ENCODE measurements at regions not wholly inside any gene's neighbourhood (a gene's known extent, or its start where the extent isn't known, plus 50 kb on each side); places are given as distances from the start of the nearest gene placed in this dataset.

DNA sequence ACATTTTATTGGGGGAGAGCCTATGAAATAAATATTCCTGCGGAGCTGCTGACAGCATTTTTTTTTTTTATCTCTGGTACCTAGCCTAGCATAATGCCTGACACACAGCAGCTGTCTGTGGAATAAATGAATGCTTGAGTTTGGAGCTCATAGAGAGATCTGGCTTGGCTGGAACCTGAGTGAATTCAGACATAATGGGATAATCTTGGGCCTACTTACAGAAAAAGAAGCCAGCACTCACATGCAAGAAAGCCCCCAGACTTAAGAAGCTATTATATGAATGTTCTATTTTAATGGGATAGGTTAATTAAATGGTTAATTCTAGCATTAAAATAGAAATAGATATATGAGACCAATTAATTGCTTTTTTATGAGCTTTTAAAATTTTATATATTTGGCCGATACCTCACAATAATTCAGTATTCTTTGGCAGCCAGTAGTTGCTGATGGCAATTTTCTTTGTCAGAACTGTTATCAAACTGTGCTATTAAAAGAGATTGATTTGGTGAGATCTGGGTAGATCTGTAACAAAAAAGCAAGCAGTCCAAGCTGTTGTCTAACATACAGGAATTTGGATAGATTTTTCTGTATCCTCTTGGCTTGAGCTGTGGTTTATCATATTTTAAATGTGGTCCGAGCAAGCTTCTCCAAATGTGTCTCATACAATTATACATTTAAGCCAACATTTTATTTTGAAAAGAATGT, 654.2 kb downstream of the PCDH7 start:
- DNase-seq (ENCODE audit: low read depth in 1 of 2, low spot score in 2 of 2) (no peak), FAIRE-seq (no peak)
- Histone ChIP-seq H4K20me1 (replicated peaks in 1 of 2; ENCODE audit: control insufficient read depth in 1 of 2, insufficient read depth in 2 of 2, low read length in 2 of 2) (no peaks in the 10 kb centered on the region), H3K9me3 (ENCODE audit: insufficient read depth in 2 of 2, low read depth in 1 of 2, low read length in 1 of 2) (peaks cover 0 to 4% of the 10 kb centered on the region in 2 experiments; a peak in 2 of 4 replicates), H4K5ac (ENCODE audit: insufficient read length, low read depth, low read length) (no peak overlapping the region), H3K79me2 (ENCODE audit: control insufficient read depth in 1 of 2, insufficient read depth in 2 of 2, low read length in 2 of 2) (no peaks in the 10 kb centered on the region), H3K4me1 (replicated peaks in 1 of 4; ENCODE audit: control insufficient read depth in 3 of 4, insufficient read depth in 4 of 4, low read length in 3 of 4) (no peaks in the 10 kb centered on the region), H3K23ac (ENCODE audit: insufficient read length) (no peak overlapping the region), H3K79me1 (ENCODE audit: low read depth, low read length) (no peaks in the 10 kb centered on the region), H2BK120ac (replicated peaks; ENCODE audit: low read depth, low read length) (no peak overlapping the region), H3K27ac (ENCODE audit: low read depth, low read length) (no peak overlapping the region), H2BK20ac (ENCODE audit: low read length) (no peak overlapping the region), H3K4me2 (ENCODE audit: insufficient read depth in 1 of 2, low read depth in 2 of 2, low read length in 2 of 2) (no peak overlapping the region), H3K4me3 (ENCODE audit: extremely low read depth in 1 of 4, insufficient read depth in 2 of 4, low read depth in 3 of 4, low read length in 4 of 4) (no peak overlapping the region), H3K4ac (replicated peaks; ENCODE audit: insufficient read length, low read depth, low read length) (no peak overlapping the region), H2AK5ac (ENCODE audit: low read depth, low read length) (no peak overlapping the region), H2AFZ (ENCODE audit: low read length) (no peak overlapping the region), H3K27me3 (replicated peaks in 1 of 4; ENCODE audit: control insufficient read depth in 3 of 4, extremely low read depth in 1 of 4, insufficient read depth in 3 of 4, low read length in 3 of 4) (no peaks in the 10 kb centered on the region), H3K36me3 (ENCODE audit: control insufficient read depth in 2 of 4, insufficient read depth in 4 of 4, low read length in 3 of 4) (no peaks in the 10 kb centered on the region), H3K23me2 (ENCODE audit: low read depth, low read length) (no peaks in the 10 kb centered on the region), H4K8ac (ENCODE audit: extremely low read depth, insufficient read depth, low read length) (no peak overlapping the region), H4K91ac (replicated peaks; ENCODE audit: insufficient read length, low read length) (no peak overlapping the region), H3K14ac (ENCODE audit: insufficient read length) (no peak overlapping the region), H2BK12ac (ENCODE audit: low read depth, low read length) (no peak overlapping the region), H3K9ac (replicated peaks in 1 of 4; ENCODE audit: extremely low read depth in 1 of 4, low read depth in 3 of 4, low read length in 3 of 4) (no peak overlapping the region), H3K56ac (replicated peaks; ENCODE audit: insufficient read length, low read depth, low read length) (no peak overlapping the region), H2BK5ac (ENCODE audit: low read depth, low read length) (no peak overlapping the region), H2BK15ac (ENCODE audit: low read length) (no peak overlapping the region), H3K18ac (ENCODE audit: extremely low read depth, low read length) (no peak overlapping the region)
- ChIA-PET POLR2A (ENCODE audit: partially characterized antibody) (no interaction called here), CTCF (ENCODE audit: partially characterized antibody) (interaction anchor here (0.6 to 0.7 kb wide), 2 partner anchors 33 to 329 kb away, joined by 3 read pairs; no protein-coding TSS in a partner anchor)
- no peak for TF ChIP-seq CREB1 (IDR thresholded peaks at IDR 0.05)
- TF ChIP-seq POU5F1 (IDR thresholded peaks at IDR 0.05; ENCODE audit: low read depth, low read length) = no peak
- TF ChIP-seq JUN (IDR thresholded peaks at IDR 0.05; ENCODE audit: low read depth, low read length) = no peak
- TF ChIP-seq, protein P1, sequence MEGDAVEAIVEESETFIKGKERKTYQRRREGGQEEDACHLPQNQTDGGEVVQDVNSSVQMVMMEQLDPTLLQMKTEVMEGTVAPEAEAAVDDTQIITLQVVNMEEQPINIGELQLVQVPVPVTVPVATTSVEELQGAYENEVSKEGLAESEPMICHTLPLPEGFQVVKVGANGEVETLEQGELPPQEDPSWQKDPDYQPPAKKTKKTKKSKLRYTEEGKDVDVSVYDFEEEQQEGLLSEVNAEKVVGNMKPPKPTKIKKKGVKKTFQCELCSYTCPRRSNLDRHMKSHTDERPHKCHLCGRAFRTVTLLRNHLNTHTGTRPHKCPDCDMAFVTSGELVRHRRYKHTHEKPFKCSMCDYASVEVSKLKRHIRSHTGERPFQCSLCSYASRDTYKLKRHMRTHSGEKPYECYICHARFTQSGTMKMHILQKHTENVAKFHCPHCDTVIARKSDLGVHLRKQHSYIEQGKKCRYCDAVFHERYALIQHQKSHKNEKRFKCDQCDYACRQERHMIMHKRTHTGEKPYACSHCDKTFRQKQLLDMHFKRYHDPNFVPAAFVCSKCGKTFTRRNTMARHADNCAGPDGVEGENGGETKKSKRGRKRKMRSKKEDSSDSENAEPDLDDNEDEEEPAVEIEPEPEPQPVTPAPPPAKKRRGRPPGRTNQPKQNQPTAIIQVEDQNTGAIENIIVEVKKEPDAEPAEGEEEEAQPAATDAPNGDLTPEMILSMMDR (IDR thresholded peaks at IDR 0.05; ENCODE audit: control extremely low read depth in 1 of 3, insufficient read depth in 1 of 3, low read depth in 1 of 3, low read length in 3 of 3) = no peak
- no peak for TF ChIP-seq CHD1 (IDR thresholded peaks at IDR 0.05; ENCODE audit: low read depth, low read length)
- TF ChIP-seq CBX5 (IDR thresholded peaks at IDR 0.05; ENCODE audit: low read depth, low read length) = no peak
- no peak for TF ChIP-seq ASH2L (IDR thresholded peaks at IDR 0.05; ENCODE audit: low read length)
- no peak for TF ChIP-seq EGR1 (IDR thresholded peaks at IDR 0.05; ENCODE audit: borderline replicate concordance, low read depth, low read length)
- TF ChIP-seq, protein P2, sequence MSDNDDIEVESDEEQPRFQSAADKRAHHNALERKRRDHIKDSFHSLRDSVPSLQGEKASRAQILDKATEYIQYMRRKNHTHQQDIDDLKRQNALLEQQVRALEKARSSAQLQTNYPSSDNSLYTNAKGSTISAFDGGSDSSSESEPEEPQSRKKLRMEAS (IDR thresholded peaks at IDR 0.05) = no peak
- no peak for TF ChIP-seq PHF8 (conservative IDR thresholded peaks at IDR 0.05; ENCODE audit: low read depth, low read length)
- no peak for TF ChIP-seq ZNF274 (IDR thresholded peaks at IDR 0.05; ENCODE audit: borderline replicate concordance, extremely low read depth, low read length)
- WGBS, 2 experiments (ENCODE audit: extremely low coverage in 1 of 2, insufficient coverage in 1 of 2, insufficient read length in 1 of 2, insufficient replicate concordance in 2 of 2, low coverage in 1 of 2, low lambda C conversion rate in 2 of 2, missing lambda C conversion rate in 1 of 2) = 94% methylated on average over 3 of the region's 3 CpGs; no CpG with 5 or more reads in 1 of the 2 experiments
